Adrenal gland (tissue), 9 donors: ENCODE measurements at regions not wholly inside any gene's neighbourhood (a gene's known extent, or its start where the extent isn't known, plus 50 kb on each side); places are given as distances from the start of the nearest gene placed in this dataset.

ENCODE experiments used
- DNase-seq, 7 donors: peaks; one replicate each; pipeline ENCODE4 v3.0.0-alpha.2; 2019 to 2020
- H3K27ac ChIP-seq, 5 donors: fragments of 200-600 bp; sonication (generic) in 4 of 5; 1 replicate in 3 of 5; 2 replicates in 2 of 5; pipeline versions ENCODE4 v1.5.1 to v1.8.0; 2016 to 2020; ENCODE audit warnings: mild to moderate bottlenecking in 1 of 5
- H3K27me3 ChIP-seq: fragments of 200-600 bp; 2 replicates; pipeline ENCODE4 v1.8.0; 2021
- H3K36me3 ChIP-seq, 2 donors: fragments of 200-600 bp; replicated peaks in 1 of 2; 1 replicate in 1 of 2; 2 replicates in 1 of 2; pipeline versions ENCODE4 v1.5.1 to v1.8.0; 2018 to 2022
- H3K4me1 ChIP-seq, 2 donors: fragments of 200-600 bp; replicated peaks in 1 of 2; 1 replicate in 1 of 2; 2 replicates in 1 of 2; pipeline versions ENCODE4 v1.5.1 to v1.8.0; 2018 to 2021
- H3K4me3 ChIP-seq, 4 donors: fragments of 200-600 bp; sonication (generic) in 3 of 4; one replicate each; pipeline ENCODE4 v1.5.1; 2016 to 2018
- H3K9me3 ChIP-seq, 3 donors: fragments of 200-600 bp; sonication (generic) in 1 of 3; replicated peaks in 1 of 3; 1 replicate in 2 of 3; 2 replicates in 1 of 3; pipeline versions ENCODE4 v1.5.1 to v1.8.0; 2016 to 2021
- CTCF ChIP-seq, 6 experiments: fragments of 450-650 bp in 4 of 6; fragments of 200-600 bp in 2 of 6; sonication (generic) in 1 of 6; IDR thresholded peaks; 1 replicate in 5 of 6; 2 replicates in 1 of 6; pipeline versions ENCODE4 v1.5.1 to v1.8.0; 2016 to 2021; ENCODE audit warnings: antibody characterized with exemption in 6 of 6, mild to moderate bottlenecking in 2 of 6, moderate library complexity in 1 of 6
- POLR2A ChIP-seq, 2 donors: fragments of 450-650 bp; IDR thresholded peaks; one replicate each; pipeline ENCODE4 v1.6.1; 2017; ENCODE audit warnings: antibody characterized with exemption in 2 of 2, mild to moderate bottlenecking in 2 of 2, moderate library complexity in 1 of 2
- WGBS, 4 donors: extraction: QIAGEN DNeasy Blood & Tissue Kit in 2 of 4; methylation state at CpG; one replicate each; pipeline versions ENCODE4 v1.1.5 to v1.1.7; 2013 to 2017; 5-methylcytosine and 5-hydroxymethylcytosine counted together
- intact Hi-C, 2 donors: fragments of 100-400 bp; cut with DNase I; formaldehyde crosslinking; loops; one replicate each; pipeline versions ENCODE4 v1.14.1 to v1.15.0; 2022 to 2023
- donor health status: healthy with polysubstance abuse.
- donor health status: Bipolar disorder and iron deficiency.
- donor health status: DM: yes; HTN: yes; CAD: no.
- donor health status: DM: no; HTN: no; CAD: no.
- donor health status: DM: no; HTN: no; CAD: no.

DNA sequence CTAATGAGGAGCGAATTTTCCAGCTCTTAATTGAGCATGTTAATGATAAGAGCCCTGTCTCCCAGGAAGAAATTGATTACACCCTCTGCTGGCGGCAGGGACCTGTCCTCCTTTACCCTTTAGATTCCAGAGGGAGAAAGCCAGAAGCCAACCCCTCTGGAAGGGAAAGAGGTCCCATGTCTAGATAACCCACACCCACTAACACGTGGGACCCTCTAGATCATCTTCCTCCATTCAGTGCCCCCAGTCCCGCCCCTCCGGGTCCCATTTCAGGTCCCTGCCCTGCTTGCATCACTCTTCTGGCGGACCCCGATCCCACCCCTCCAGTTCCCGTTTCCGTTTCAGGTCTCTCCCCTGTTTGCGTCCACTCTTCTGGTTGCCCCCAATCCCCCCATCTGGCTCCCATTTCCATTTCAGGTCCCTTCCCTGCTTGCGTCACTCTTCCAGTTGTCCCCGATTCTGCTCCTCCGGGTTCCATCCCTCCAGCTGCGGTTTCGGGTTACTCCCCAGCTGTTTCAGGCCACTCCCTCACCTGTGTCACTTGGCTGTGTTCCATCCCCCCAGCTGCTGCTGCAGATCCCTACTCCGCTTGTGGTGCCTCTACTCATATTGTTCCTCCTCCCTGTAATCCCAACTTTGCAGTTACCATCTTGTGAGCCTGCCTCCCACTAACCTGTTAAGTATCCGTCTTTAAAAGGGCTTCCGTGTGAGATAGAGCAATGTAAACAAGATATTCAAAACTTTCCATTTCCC lies 202.4 kb downstream of the SH2D4B start:
- Histone ChIP-seq H3K4me1 (no peaks in the 10 kb centered on the region), H3K36me3 (no peaks in the 10 kb centered on the region), H3K27ac (no peak overlapping the region), H3K4me3 (no peak overlapping the region), H3K9me3 (no peaks in the 10 kb centered on the region), H3K27me3 (no peaks in the 10 kb centered on the region)
- TF ChIP-seq CTCF (IDR thresholded peaks at IDR 0.05) = no peak
- no peak for TF ChIP-seq POLR2A (IDR thresholded peaks at IDR 0.05)
- DNase-seq = no peak
- WGBS, 4 donors = 74 to 78% (median 75%) methylated on average over 16 to 18 of the region's 18 CpGs
- intact Hi-C loops = no loop called here

DNA sequence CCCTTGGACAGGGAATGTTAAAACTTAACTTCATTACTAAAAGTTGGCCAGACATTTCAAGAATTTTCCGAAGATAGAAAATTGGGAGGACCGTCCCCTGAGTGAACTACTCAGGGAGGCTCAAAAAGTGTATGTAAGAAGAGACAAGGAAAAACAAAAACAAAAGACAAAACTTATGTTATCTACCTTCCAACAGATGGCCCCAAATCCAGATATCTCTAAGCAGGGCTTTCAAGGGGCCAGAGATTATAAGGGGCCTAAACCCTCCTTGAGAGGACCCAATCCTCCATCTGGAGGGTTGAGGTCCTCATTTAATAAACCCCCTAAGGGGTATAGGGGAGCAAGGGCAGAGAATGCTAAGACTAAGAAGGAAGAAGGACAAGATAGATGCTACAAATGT lies 203.6 kb downstream of the SH2D4B start:
- H3K27ac ChIP-seq = no peak overlapping the region
- 85 to 92% (median 89%) methylated on average over 2 of the region's 2 CpGs for WGBS, 4 donors

DNA sequence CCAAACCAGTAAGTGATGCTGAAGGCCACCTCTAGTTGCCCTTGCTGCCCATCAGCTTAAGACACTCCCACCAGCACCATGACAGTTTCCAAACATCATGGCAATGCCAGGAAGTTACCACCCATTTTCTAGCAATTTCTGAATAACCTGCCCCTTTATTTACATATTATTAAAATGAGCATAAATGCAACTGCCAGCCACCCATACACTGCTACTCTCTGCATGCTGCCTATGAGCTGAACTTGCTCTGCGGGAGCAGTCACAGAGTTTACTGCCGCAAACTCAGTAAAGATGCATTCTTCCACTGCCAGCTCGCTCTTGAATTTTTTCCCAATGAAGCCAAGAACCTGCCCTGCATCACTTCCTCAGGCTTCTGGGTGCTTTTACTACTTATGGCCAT lies 212.6 kb downstream of the SH2D4B start:
- no peaks in the 10 kb centered on the region for H3K27me3 ChIP-seq
- no peaks in the 10 kb centered on the region for H3K9me3 ChIP-seq
- H3K4me3 ChIP-seq = no peak overlapping the region
- 86 to 97% (median 95%) methylated on average over 3 of the region's 3 CpGs for WGBS, 4 donors
- H3K27ac ChIP-seq = no peak overlapping the region
- no peaks in the 10 kb centered on the region for H3K4me1 ChIP-seq
- intact Hi-C loops = no loop called here
- no peak for DNase-seq
- TF ChIP-seq CTCF (IDR thresholded peaks at IDR 0.05) (no peak), POLR2A (IDR thresholded peaks at IDR 0.05) (no peak)
- H3K36me3 ChIP-seq = no peaks in the 10 kb centered on the region

More for the DNA sequence above, 203.6 kb downstream of the SH2D4B start:
- H3K4me3 ChIP-seq = no peak overlapping the region
- H3K4me1 ChIP-seq = no peaks in the 10 kb centered on the region
- no peak for DNase-seq
- no peaks in the 10 kb centered on the region for H3K27me3 ChIP-seq
- no peaks in the 10 kb centered on the region for H3K9me3 ChIP-seq
- intact Hi-C loops = no loop called here
- TF ChIP-seq POLR2A (IDR thresholded peaks at IDR 0.05) (no peak), CTCF (IDR thresholded peaks at IDR 0.05) (no peak)
- H3K36me3 ChIP-seq = no peaks in the 10 kb centered on the region

GRCh38 chr10:80751940-80752339 lies 214.2 kb downstream of the SH2D4B start:
- Histone ChIP-seq H3K9me3 (no peaks in the 10 kb centered on the region), H3K27me3 (no peaks in the 10 kb centered on the region), H3K4me3 (no peak overlapping the region), H3K4me1 (no peaks in the 10 kb centered on the region), H3K27ac (no peak overlapping the region), H3K36me3 (no peaks in the 10 kb centered on the region)
- WGBS, 4 donors = 82 to 93% (median 85%) methylated on average over 1 of the region's 1 CpG
- intact Hi-C loops = no loop called here
- TF ChIP-seq POLR2A (IDR thresholded peaks at IDR 0.05) = no peak
- no peak for TF ChIP-seq CTCF (IDR thresholded peaks at IDR 0.05)
- DNase-seq = no peak
